Pancreas (tissue), 10 donors: ENCODE measurements at regions not wholly inside any gene's neighbourhood (a gene's known extent, or its start where the extent isn't known, plus 50 kb on each side); places are given as distances from the start of the nearest gene placed in this dataset.

ENCODE experiments used
- ATAC-seq, 4 donors: fragments of 200-7000 bp; cut with Tn5 transposase; one replicate each; pipeline versions ENCODE4 v1.8.0 to v1.9.1; 2020; ENCODE audit warnings: mild to moderate bottlenecking in 4 of 4, moderate library complexity in 4 of 4
- DNase-seq, 6 donors: peaks; one replicate each; pipeline ENCODE4 v3.0.0-alpha.2; 2020
- FAIRE-seq: peaks from 2 replicates; lab custom pipeline; 2012; peaks lifted over from hg19 to GRCh38; lab: Jason Lieb, UNC
- H3K27ac ChIP-seq, 4 donors: fragments of 200-600 bp; sonication (generic); 1 replicate in 3 of 4; 2 replicates in 1 of 4; pipeline versions ENCODE4 v1.5.0 to v1.8.0; 2020
- H3K27me3 ChIP-seq, 4 donors: fragments of 200-600 bp; one replicate each; pipeline ENCODE4 v1.8.0; 2021
- H3K36me3 ChIP-seq, 3 donors: fragments of 200-600 bp; sonication (generic) in 1 of 3; one replicate each; pipeline versions ENCODE4 v1.5.0 to v1.8.0; 2020 to 2021
- H3K4me1 ChIP-seq, 3 donors: fragments of 200-600 bp; one replicate each; pipeline ENCODE4 v1.8.0; 2021
- H3K4me3 ChIP-seq, 4 donors: fragments of 200-600 bp; sonication (generic) in 2 of 4; one replicate each; pipeline versions ENCODE4 v1.5.0 to v1.8.0; 2020 to 2021
- H3K9me3 ChIP-seq, 4 donors: fragments of 200-600 bp; one replicate each; pipeline ENCODE4 v1.8.0; 2021
- WGBS, 2 donors: extraction: QIAGEN DNeasy Blood & Tissue Kit; methylation state at CpG; one replicate each; pipeline ENCODE4 v1.1.7; 2013; 5-methylcytosine and 5-hydroxymethylcytosine counted together
- intact Hi-C, 3 donors: fragments of 100-400 bp; cut with DNase I; formaldehyde crosslinking; loops; one replicate each; pipeline versions ENCODE4 v1.11.1 to v1.14.2; 2022
- TF ChIP-seq, protein P1 (sequence below), 4 donors: fragments of 200-600 bp; sonication (generic) in 3 of 4; IDR thresholded peaks; one replicate each; pipeline versions ENCODE4 v1.5.0 to v1.8.0; 2021; ENCODE audit warnings: antibody characterized with exemption in 4 of 4
- donor health status: healthy with polysubstance abuse.
- donor health status: DM: no; HTN: no; CAD: no; lungs with moderate emphysema.
- donor health status: DM: no; HTN: no; CAD: no.
- donor health status: control.
- donor health status: control.
- donor health status: Bipolar disorder and iron deficiency.
- donor health status: DM: yes; HTN: yes; CAD: no.
- donor health status: DM: no; HTN: no; CAD: no.
- donor health status: DM: no; HTN: no; CAD: no.
- donor health status: DM: yes; HTN: yes; CAD: no.

DNA sequence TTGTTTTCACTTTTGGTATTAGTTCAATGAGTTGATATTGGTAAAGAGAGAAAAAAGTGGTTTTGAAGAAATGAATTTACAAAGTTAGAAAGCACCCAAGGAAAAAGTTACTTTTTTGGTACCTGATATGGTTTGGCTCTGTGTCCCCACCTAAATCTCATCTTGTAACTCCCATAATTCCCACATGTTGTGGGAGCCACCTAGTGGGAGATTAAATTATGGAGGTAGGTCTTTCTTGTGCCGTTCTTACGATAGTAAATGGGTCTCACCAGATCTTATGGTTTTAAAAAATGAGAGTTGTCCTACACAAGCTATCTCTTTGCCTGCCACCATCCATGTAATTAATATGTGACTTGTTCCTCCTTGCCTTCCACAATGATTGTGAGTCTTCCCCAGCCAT is 965.6 kb upstream of the NRXN1 start:
- H3K4me1 ChIP-seq, result no peaks in the 10 kb centered on the region
- 86 to 100% methylated on average over 2 of the region's 2 CpGs for WGBS, 2 donors
- no peaks in the 10 kb centered on the region for H3K36me3 ChIP-seq
- no peaks in the 10 kb centered on the region for H3K9me3 ChIP-seq
- DNase-seq (no peak), FAIRE-seq (no peak), ATAC-seq (no peak)
- no peak overlapping the region for H3K4me3 ChIP-seq
- no peak overlapping the region for H3K27ac ChIP-seq
- intact Hi-C loops, result no loop called here
- TF ChIP-seq, protein P1, sequence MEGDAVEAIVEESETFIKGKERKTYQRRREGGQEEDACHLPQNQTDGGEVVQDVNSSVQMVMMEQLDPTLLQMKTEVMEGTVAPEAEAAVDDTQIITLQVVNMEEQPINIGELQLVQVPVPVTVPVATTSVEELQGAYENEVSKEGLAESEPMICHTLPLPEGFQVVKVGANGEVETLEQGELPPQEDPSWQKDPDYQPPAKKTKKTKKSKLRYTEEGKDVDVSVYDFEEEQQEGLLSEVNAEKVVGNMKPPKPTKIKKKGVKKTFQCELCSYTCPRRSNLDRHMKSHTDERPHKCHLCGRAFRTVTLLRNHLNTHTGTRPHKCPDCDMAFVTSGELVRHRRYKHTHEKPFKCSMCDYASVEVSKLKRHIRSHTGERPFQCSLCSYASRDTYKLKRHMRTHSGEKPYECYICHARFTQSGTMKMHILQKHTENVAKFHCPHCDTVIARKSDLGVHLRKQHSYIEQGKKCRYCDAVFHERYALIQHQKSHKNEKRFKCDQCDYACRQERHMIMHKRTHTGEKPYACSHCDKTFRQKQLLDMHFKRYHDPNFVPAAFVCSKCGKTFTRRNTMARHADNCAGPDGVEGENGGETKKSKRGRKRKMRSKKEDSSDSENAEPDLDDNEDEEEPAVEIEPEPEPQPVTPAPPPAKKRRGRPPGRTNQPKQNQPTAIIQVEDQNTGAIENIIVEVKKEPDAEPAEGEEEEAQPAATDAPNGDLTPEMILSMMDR (IDR thresholded peaks at IDR 0.05), result no peak
- no peaks in the 10 kb centered on the region for H3K27me3 ChIP-seq

DNA sequence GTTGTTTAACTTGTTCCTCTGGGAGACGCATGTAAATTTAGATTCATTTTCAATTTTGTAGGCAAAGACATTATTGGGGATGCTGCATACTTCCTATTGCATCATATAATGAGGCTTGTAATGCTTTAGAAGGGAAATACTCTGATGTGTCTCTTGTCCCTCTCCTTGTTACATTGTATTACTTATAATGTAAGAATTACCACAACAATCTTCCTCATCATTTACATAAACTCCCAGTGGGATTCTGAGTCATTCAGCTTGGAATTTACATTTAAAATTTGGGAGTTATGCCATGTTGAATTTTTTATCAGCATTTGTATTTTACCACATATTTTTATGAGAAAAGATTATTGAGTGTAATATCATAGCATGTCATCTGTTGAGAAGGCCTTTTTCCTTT is 963.4 kb upstream of the NRXN1 start:
- intact Hi-C loops, result no loop called here
- no peak overlapping the region for H3K27ac ChIP-seq
- no peak for ATAC-seq
- no peaks in the 10 kb centered on the region for H3K27me3 ChIP-seq
- H3K4me3 ChIP-seq, result no peak overlapping the region
- H3K4me1 ChIP-seq, result no peaks in the 10 kb centered on the region
- no peak for FAIRE-seq
- WGBS, 2 donors, result 81 to 83% methylated on average over 1 of the region's 1 CpG
- TF ChIP-seq, protein P1 (IDR thresholded peaks at IDR 0.05), result no peak
- H3K36me3 ChIP-seq, result no peaks in the 10 kb centered on the region
- H3K9me3 ChIP-seq, result no peaks in the 10 kb centered on the region
- DNase-seq, result no peak

DNA sequence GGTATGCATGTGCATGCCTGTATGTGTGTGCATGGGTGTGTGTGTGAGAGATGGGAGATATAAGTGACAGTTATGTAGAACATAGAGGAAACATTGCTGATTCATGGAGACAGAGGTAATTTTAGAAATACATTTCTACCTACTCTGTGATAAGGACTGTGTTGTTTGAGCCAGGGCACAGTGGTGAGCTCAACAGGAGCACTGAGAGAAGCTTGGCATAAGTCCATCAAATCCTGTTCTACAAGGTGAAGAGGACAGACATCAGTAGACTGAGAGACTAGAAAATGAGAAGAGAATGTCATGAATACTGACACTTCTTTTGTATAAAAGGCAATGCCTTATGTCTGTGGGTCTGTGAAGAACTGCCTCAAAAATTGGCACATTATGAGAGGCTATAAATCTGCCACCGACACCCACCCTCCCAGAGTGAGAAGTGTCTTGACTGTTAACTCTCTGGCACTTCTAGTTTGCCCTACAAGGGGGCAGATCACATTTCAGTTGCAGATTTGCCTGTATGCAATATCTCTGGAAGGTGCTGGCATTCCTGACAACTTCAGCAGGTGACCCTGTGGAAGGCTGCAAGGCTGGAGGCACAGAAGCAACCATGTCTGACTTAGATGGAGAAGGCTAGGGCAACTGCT is 962.3 kb upstream of the NRXN1 start:
- no peak for ATAC-seq
- Histone ChIP-seq H3K9me3 (no peaks in the 10 kb centered on the region), H3K4me3 (no peak overlapping the region), H3K4me1 (no peaks in the 10 kb centered on the region), H3K27ac (no peak overlapping the region), H3K36me3 (no peaks in the 10 kb centered on the region), H3K27me3 (no peaks in the 10 kb centered on the region)
- TF ChIP-seq, protein P1 (IDR thresholded peaks at IDR 0.05), result no peak
- intact Hi-C loops, result no loop called here
- WGBS, 2 donors, result 61 to 65% methylated on average over 1 of the region's 1 CpG
- DNase-seq, result no peak
- FAIRE-seq, result no peak

DNA sequence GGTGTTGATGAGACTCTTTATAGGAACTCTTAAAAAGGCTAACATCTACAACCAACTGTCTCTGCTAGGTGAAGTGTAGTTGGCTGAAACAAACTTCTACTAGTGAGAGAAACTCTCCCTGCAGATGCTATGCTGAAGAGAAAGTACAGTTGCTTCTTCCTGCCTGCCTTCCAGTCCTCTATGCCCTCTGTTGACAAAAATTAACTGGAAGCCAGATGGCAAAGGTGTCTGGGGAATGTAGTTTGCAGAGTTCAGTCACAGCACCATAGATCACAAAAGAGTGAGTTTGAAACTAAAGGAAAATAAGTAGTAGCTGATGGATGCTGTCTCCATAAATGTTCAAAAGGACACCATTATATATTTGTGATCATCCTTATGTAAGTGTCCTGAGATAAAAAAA is 958.8 kb upstream of the NRXN1 start:
- intact Hi-C loops, result no loop called here
- DNase-seq (no peak), ATAC-seq (no peak), FAIRE-seq (no peak)
- H3K27me3 ChIP-seq, result no peaks in the 10 kb centered on the region
- TF ChIP-seq, protein P1 (IDR thresholded peaks at IDR 0.05), result no peak
- H3K9me3 ChIP-seq, result no peaks in the 10 kb centered on the region
- H3K27ac ChIP-seq, result no peak overlapping the region
- no peaks in the 10 kb centered on the region for H3K36me3 ChIP-seq
- no peak overlapping the region for H3K4me3 ChIP-seq
- H3K4me1 ChIP-seq, result no peaks in the 10 kb centered on the region

DNA sequence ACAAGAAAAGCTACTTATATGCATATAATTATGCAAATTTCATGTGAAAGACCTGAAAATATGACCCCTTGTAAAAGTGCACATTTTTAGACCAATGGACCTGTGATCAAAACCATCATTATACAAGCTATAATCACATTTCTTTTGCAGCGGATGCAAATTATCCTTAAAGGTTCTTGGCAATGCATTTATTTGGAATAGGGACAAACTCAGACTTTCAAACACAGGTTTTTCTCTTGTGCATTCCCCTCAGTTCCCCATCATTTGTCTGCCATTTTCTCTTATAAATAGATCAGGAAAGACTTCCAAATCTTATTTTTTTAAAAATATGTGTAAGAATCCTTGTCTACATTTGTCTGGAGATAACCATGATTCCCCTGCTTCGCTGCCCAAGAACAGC is 954.2 kb upstream of the NRXN1 start:
- TF ChIP-seq, protein P1 (IDR thresholded peaks at IDR 0.05), result no peak
- H3K27ac ChIP-seq, result no peak overlapping the region
- no peak overlapping the region for H3K4me3 ChIP-seq
- no peak for ATAC-seq
- 89 to 90% methylated on average over 2 of the region's 2 CpGs for WGBS, 2 donors
- H3K36me3 ChIP-seq, result no peaks in the 10 kb centered on the region
- no peaks in the 10 kb centered on the region for H3K9me3 ChIP-seq
- no peaks in the 10 kb centered on the region for H3K4me1 ChIP-seq
- DNase-seq, result no peak
- H3K27me3 ChIP-seq, result peaks cover 0 to 4% (median 0%) of the 10 kb centered on the region in 4 donors
- no peak for FAIRE-seq
- intact Hi-C loops, result no loop called here
